K562 (cell line): ENCODE measurements at regions not wholly inside any gene's neighbourhood (a gene's known extent, or its start where the extent isn't known, plus 50 kb on each side); places are given as distances from the start of the nearest gene placed in this dataset.

ENCODE experiments used
- ATAC-seq: fragments of 200-7000 bp; cut with Tn5 transposase; 3 replicates; pipeline ENCODE4 v1.9.1; 2020; ENCODE audit warnings: moderate library complexity
- BruUV-seq: library from RNA; stranded (reverse); fragments of 400-500 nt; replicated peaks from 2 replicates; lab custom pipeline; 2021; lab: Mats Ljungman, UMichigan
- CTCF ChIA-PET: fragments of 300-600 bp; formaldehyde crosslinking; extraction: SDS; loops from one replicate; lab custom pipeline; 2021; ENCODE audit warnings: low intra/inter-chr PET ratio; lab: Yijun Ruan, JAX
- POLR2A ChIA-PET: fragments of 300-600, 350-650 bp; sonication (Branson Sonifier 250); formaldehyde crosslinking; extraction: SDS; loops from one replicate; lab custom pipeline; 2021; ENCODE audit warnings: antibody characterized with exemption, inconsistent platforms; lab: Yijun Ruan, JAX
- DNase-seq, 4 experiments: peaks; one replicate each; pipeline versions ENCODE4 v3.0.0 to v3.0.0-alpha.2; 2011 to 2018; ENCODE audit warnings: low spot score in 3 of 4, mixed read lengths in 3 of 4; ENCODE audit errors: extremely low read depth in 1 of 4
- FAIRE-seq: peaks from 2 replicates; lab custom pipeline; 2011; peaks lifted over from hg19 to GRCh38; lab: Jason Lieb, UNC
- H2AFZ ChIP-seq: 2 replicates; pipeline ENCODE4 v1.6.0; 2011; ENCODE audit warnings: low read depth, low read length, control low read depth, inconsistent platforms
- H3K27ac ChIP-seq: fragments of 200-600 bp; 3 replicates; pipeline ENCODE4 v1.8.0; 2011; ENCODE audit warnings: low read depth, mild to moderate bottlenecking, control low read depth, inconsistent platforms, low read length, moderate library complexity, mixed read lengths; ENCODE audit errors: extremely low read depth
- H3K27me3 ChIP-seq, 2 experiments: fragments of 300-600 bp in 1 of 2; 2 replicates in 1 of 2; 3 replicates in 1 of 2; pipeline versions ENCODE4 v1.6.0 to v1.8.0; 2011; ENCODE audit warnings: inconsistent platforms in 2 of 2, low read length in 2 of 2, mild to moderate bottlenecking in 1 of 2, mixed read lengths in 1 of 2, moderate library complexity in 1 of 2; ENCODE audit not compliant: control insufficient read depth in 2 of 2, insufficient read depth in 2 of 2
- H3K36me3 ChIP-seq: fragments of 300-600 bp; 3 replicates; pipeline ENCODE4 v1.8.0; 2011; ENCODE audit warnings: mild to moderate bottlenecking, low read length, inconsistent platforms; ENCODE audit not compliant: control insufficient read depth, insufficient read depth
- H3K4me1 ChIP-seq, 2 experiments: fragments of 200-600 bp in 1 of 2; replicated peaks in 1 of 2; 2 replicates in 1 of 2; 3 replicates in 1 of 2; pipeline versions ENCODE4 v1.5.1 to v1.8.0; 2011; ENCODE audit warnings: inconsistent platforms in 2 of 2, low read length in 2 of 2, mild to moderate bottlenecking in 1 of 2, mixed read lengths in 1 of 2, moderate library complexity in 1 of 2; ENCODE audit not compliant: control insufficient read depth in 2 of 2, insufficient read depth in 2 of 2
- H3K4me2 ChIP-seq: 2 replicates; pipeline ENCODE4 v1.6.1; 2011; ENCODE audit warnings: low read length, control low read depth, inconsistent platforms, mixed read lengths; ENCODE audit not compliant: insufficient read depth
- H3K4me3 ChIP-seq: fragments of 200-600 bp; sonication (generic), shearing (Covaris generic); 2 replicates; pipeline ENCODE4 v1.5.1; 2016; ENCODE audit warnings: control low read depth, inconsistent platforms
- H3K79me2 ChIP-seq: fragments of 200-600 bp; 3 replicates; pipeline ENCODE4 v1.8.0; 2011; ENCODE audit warnings: low read length, inconsistent platforms; ENCODE audit not compliant: control insufficient read depth, insufficient read depth
- H3K9ac ChIP-seq, 2 experiments: 2 replicates each; pipeline versions ENCODE4 v1.6.0 to v1.6.1; 2011; ENCODE audit warnings: low read depth in 2 of 2, low read length in 2 of 2, control low read depth in 1 of 2, inconsistent platforms in 1 of 2, mild to moderate bottlenecking in 1 of 2, mixed read lengths in 1 of 2; ENCODE audit not compliant: insufficient read depth in 1 of 2
- H3K9me1 ChIP-seq: one replicate; pipeline ENCODE4 v1.6.0; 2011; ENCODE audit warnings: inconsistent platforms, mild to moderate bottlenecking, low read length, moderate library complexity; ENCODE audit not compliant: control insufficient read depth, insufficient read depth
- H3K9me3 ChIP-seq: replicated peaks from 2 replicates; pipeline ENCODE4 v1.5.1; 2011; ENCODE audit warnings: low read depth, low read length, inconsistent platforms; ENCODE audit not compliant: control insufficient read depth, insufficient read depth
- H4K20me1 ChIP-seq: replicated peaks from 2 replicates; pipeline ENCODE4 v1.6.1; 2011; ENCODE audit warnings: low read length, inconsistent platforms, mixed read lengths; ENCODE audit not compliant: control insufficient read depth, insufficient read depth
- BCLAF1 ChIP-seq, 2 experiments: fragments of 450-650 bp in 1 of 2; IDR thresholded peaks; 2 replicates each; pipeline ENCODE4 v1.6.1; 2011 to 2017; ENCODE audit warnings: low read depth in 2 of 2, antibody characterized with exemption in 1 of 2, borderline replicate concordance in 1 of 2, low read length in 1 of 2, mild to moderate bottlenecking in 1 of 2, mixed read lengths in 1 of 2; ENCODE audit not compliant: control insufficient read depth in 1 of 2
- MCM2 ChIP-seq: fragments of 450-650 bp; IDR thresholded peaks from 2 replicates; pipeline ENCODE4 v1.6.1; 2017; ENCODE audit warnings: low read depth, mild to moderate bottlenecking
- RBM22 ChIP-seq: fragments of 200-400 bp; formaldehyde crosslinking; IDR thresholded peaks from 2 replicates; pipeline ENCODE4 v1.6.1; 2018; ENCODE audit warnings: low read length, low read depth; ENCODE audit not compliant: poor library complexity, severe bottlenecking
- SMAD3 ChIP-seq: fragments of 450-650 bp; formaldehyde crosslinking; conservative IDR thresholded peaks from 2 replicates; pipeline ENCODE4 v1.4.0; 2020; ENCODE audit warnings: mild to moderate bottlenecking
- WGBS: fragments of 100-300 bp; shearing (Covaris generic); methylation state at CpG from one replicate; pipeline ENCODE4 v1.1.6; 2016; ENCODE audit warnings: low coverage, mixed read lengths; ENCODE audit not compliant: insufficient coverage; ENCODE audit errors: missing lambda C conversion rate; 5-methylcytosine and 5-hydroxymethylcytosine counted together
- in situ Hi-C: fragments of 300-500 bp; cut with MboI; formaldehyde crosslinking; loops from 4 replicates; pipeline ENCODE4 v1.15.0; 2018; ENCODE audit warnings: inconsistent platforms, mixed read lengths
- intact Hi-C: fragments of 100-400 bp; cut with micrococcal nuclease; formaldehyde crosslinking; loops from 2 replicates; pipeline ENCODE4 v1.14.2; 2022

- no TSS peak for BruUV-seq
- Histone ChIP-seq H3K4me1 (no peaks in the 10 kb centered on the region), H3K9me3 (no peaks in the 10 kb centered on the region), H4K20me1 (no peaks in the 10 kb centered on the region), H3K9me1 (no peaks in the 10 kb centered on the region), H3K79me2 (no peaks in the 10 kb centered on the region), H3K9ac (no peak overlapping the region), H3K36me3 (no peaks in the 10 kb centered on the region), H3K4me2 (no peak overlapping the region), H3K4me3 (no peak overlapping the region), H2AFZ (no peak overlapping the region), H3K27me3 (0 out of 5 replicates have a peak, but pooled peaks cover 0 to 3% of the 10 kb centered on the region in 2 experiments), H3K27ac (no peak overlapping the region)
- WGBS = 0% methylated on average over 7 of the region's 7 CpGs
- in situ Hi-C loops (no loop called here), intact Hi-C loops (no loop called here)
- POLR2A ChIA-PET = interaction anchor here (0.7 kb wide), 1 partner anchor 1683 kb away, joined by 3 read pairs; no protein-coding TSS in a partner anchor
- CTCF ChIA-PET = no interaction called here
- no peak for DNase-seq
- ATAC-seq = no peak
- no peak for FAIRE-seq
- TF ChIP-seq RBM22 = no peak
- TF ChIP-seq MCM2 = no peak
- TF ChIP-seq SMAD3 (CRISPR knock-in tag) = no peak
- TF ChIP-seq BCLAF1 (IDR thresholded peaks at IDR 0.05; ENCODE audit: borderline replicate concordance in 1 of 2, control insufficient read depth in 1 of 2, low read depth in 2 of 2, low read length in 1 of 2) = no peak
Measured at GRCh38 chr16:80189476-80190175, 351.2 kb upstream of the DYNLRB2 start.
